D341Med (cell line): ENCODE measurements at regions not wholly inside any gene's neighbourhood (a gene's known extent, or its start where the extent isn't known, plus 50 kb on each side); places are given as distances from the start of the nearest gene placed in this dataset.

Experiments
- DNase-seq: peaks from one replicate; pipeline ENCODE4 v3.0.0; 2012; ENCODE audit warnings: low spot score

DNA sequence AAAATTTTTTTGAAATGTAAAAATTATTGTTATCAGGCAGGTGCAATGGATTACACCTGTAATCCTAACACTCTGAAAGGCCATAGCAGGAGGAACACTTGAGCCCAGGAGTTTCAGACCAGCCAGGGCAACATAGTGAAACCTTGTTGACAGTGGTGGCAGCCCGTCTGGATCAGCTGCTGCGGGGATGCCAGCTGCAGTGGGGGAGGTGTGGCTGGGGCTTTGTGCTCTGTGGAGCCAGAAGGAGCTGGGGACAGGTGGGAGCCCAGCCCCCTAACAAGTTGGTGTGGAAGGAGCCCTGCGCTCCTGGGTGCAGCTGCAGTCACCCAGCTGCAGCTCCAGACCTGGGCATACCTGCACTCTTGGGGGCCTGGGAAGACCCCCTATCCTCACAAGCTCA, 182.4 kb upstream of the MC4R start:
- peak; percentile 55 for DNase-seq

GRCh38 chr18:60555625-60556024, 183.1 kb upstream of the MC4R start:
- no peak for DNase-seq

DNA sequence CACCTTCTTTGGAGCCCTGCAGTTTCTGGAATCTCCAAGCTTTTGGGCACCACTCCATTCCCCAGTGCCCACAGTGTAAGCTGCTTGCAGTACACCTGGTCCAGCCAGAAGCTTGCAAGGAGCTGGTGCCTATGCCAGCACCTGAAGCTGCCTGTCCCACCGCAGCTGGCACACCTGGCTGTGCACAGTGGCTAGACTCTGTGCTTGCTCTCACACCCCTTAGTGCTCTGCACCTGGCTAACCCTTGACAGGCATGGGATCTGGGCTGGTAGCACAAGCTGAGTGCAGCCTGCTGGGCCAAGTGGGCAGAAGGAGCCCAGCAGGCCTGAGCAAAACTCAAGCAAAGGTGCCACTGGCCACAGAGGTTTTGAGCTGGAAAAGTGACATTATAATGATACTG, 183.8 kb upstream of the MC4R start:
- DNase-seq: no peak

DNA sequence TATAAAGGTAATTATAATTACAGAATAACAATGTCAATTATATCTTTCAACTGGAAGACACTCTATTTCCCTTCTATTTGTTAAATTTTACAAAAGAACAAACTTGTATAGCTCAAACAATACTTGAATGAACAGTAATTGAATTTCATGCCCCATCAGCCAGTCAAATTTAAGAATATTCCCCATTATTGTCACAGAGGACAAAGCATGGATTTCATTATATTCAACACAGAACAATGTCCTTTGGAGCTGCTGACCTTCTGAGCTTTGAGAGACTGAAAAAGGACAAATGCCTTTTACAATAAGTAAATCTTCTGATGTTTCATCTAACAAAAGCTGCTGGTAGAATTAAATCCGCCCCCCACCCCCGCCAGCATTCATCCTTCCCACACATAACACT, 187.5 kb upstream of the MC4R start:
- DNase-seq: no peak

GRCh38 chr18:60563082-60563481, 190.5 kb upstream of the MC4R start:
- DNase-seq: no peak

GRCh38 chr18:60568220-60568619, 195.6 kb upstream of the MC4R start:
- DNase-seq: no peak

GRCh38 chr18:60570172-60570571, 197.6 kb upstream of the MC4R start:
- no peak for DNase-seq

DNA sequence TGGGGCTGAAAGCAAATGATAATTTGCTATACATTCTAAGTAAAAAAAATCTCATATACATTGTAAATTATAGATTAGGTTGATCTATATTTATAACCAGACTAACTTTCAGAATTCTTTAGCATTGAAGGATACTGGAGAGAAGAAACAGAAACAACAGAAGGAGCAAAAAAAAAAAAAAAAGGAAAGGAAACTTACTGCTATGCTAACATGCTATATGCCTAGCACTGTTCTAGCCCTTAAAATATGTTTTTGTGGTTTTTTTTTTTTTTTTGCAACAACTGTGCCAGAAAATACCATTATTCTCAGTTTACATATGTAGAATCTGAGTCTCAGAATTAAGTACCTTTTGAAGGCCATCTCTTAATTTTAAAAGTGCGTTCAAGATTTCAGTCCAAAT, 204.9 kb upstream of the MC4R start:
- no peak for DNase-seq

GRCh38 chr18:60585670-60586069, 213.1 kb upstream of the MC4R start:
- DNase-seq: no peak

GRCh38 chr18:60593249-60593648, 220.7 kb upstream of the MC4R start:
- peak; percentile 35 for DNase-seq

- no peak for DNase-seq
Observed at GRCh38 chr18:60596928-60597327, 224.4 kb upstream of the MC4R start.

- no peak for DNase-seq
Observed at GRCh38 chr18:60599267-60599666, 226.7 kb upstream of the MC4R start.

DNA sequence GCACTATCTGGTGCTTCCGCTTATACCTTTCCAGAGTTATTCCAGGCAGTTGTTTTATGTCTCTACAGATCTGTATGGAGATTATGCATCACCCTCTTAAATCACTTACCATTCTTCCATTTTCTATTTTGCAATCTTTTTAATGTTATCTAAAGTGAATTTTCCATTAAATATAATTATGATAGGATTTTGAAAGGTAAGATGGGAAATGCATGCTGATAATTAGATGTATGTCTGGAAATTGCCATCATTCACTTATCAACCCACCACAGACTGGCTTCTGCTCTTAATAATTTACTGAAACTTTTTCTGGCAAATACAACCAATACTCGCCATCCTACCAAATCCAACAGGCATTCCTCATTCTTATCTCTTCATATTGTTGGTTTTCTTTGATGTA, 227.4 kb upstream of the MC4R start:
- DNase-seq: no peak

DNA sequence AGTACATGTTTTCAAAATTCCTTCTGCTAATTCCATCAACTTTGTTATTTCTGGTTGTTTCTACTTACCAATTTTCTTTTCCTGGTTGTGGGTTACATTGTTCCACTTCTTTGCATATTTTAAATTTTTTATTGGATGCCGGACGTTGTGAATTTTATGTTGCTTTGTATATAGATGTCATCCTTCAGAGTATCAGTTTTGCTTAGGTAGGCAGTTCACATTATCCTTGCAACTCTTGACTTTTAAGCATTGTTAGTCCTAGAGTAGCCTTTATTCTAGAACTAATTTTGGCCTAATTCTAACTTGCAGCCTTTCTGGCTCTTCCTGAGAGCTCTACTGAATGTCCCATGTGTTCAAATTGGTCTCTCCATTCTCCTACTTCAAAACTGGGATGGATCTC, 228.7 kb upstream of the MC4R start:
- no peak for DNase-seq

- DNase-seq: no peak
Observed at GRCh38 chr18:60623331-60623730, 250.8 kb upstream of the MC4R start.

- DNase-seq: no peak
Observed at GRCh38 chr18:60624207-60624606, 251.6 kb upstream of the MC4R start.

GRCh38 chr18:60639836-60640235, 267.3 kb upstream of the MC4R start:
- no peak for DNase-seq

DNA sequence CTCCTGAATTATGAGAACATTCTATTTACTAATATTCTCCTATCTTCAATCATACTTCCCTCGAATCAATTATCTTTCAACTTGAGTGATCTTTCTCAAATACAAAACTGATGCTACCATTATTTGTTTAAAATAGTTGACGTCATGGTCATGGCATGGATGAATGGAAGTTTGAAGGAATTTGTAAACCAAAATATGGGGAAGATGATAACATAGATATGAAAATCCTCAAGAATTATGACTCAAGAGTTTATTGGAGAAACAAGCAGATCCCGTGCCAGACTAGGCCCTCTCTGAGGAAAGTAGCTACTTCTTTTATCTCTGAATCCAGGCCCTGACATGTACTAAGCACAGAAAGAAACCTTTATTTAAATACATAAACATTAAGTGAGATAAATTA, 270.4 kb upstream of the MC4R start:
- DNase-seq: no peak

GRCh38 chr18:60646725-60647124, 274.1 kb upstream of the MC4R start:
- no peak for DNase-seq

DNA sequence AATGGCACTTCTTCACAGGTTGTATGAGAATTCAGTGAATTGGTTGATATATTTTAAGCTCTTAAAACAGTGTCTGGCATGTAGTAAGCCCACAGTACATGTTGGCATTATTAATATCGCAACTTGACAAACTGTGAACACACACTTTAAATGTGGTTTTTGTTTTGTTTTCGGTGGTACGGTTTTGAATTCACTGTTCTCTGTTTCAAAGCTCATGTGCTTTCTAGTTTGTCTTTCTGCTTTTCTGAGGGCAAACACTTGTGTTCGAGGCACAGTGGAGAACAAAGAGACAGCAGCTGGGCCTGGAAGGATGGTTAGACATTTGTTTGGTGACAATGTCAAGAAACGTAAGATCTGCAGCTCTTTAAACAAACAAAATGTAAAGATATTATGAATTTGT, 276.5 kb upstream of the MC4R start:
- no peak for DNase-seq

DNA sequence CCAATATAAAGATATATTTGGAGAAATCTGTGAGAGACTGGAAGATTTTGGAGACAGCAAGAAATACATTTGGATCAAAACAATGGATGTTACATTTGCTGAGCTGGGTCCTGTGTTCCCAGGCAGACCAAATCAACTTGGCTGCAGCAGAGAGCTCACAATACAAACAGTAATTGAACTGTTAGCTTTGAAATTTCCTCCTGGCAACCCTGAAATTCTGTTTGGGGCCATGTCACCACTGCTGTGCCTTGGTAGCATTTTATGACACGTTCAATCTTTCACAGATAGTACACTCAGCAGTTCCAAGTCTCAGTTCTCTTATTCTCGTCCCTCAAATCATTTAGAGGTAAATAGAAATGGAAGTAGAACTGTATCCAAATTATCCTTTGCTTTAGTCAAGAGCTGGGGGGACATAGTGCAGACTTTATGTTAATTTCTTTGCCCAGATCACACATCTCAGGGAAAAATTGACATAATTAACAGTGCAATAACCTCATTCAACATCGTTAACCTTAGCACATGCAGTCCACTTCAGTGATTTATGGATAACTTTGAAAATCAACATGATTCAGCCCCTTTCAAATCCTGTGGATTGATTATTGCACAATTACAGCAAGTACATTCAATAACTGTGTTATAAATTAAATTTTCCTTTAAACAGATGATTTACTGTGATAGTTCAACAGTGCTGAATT, 277.4 kb upstream of the MC4R start:
- no peak for DNase-seq

DNA sequence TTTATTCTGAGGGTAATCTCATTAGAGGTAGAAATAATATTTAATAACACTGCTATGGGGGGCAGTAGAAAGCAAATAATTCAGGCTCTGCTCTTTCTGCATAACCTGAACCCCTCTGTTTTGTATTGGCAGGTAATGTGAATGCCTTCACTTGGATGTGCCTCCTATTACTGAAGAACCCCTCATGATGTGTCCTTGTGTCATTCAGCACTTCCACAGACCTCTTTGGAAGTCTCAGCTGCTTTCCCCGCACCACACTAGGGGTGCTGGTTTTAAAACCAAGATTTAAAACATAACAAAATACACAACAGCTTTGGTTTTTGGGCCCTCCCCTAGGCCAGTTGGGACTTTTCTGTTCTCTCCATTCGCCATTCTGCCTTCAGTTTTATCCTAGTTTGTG, 281.7 kb upstream of the MC4R start:
- no peak for DNase-seq

GRCh38 chr18:60656553-60656952, 284.0 kb upstream of the MC4R start:
- DNase-seq: no peak

DNA sequence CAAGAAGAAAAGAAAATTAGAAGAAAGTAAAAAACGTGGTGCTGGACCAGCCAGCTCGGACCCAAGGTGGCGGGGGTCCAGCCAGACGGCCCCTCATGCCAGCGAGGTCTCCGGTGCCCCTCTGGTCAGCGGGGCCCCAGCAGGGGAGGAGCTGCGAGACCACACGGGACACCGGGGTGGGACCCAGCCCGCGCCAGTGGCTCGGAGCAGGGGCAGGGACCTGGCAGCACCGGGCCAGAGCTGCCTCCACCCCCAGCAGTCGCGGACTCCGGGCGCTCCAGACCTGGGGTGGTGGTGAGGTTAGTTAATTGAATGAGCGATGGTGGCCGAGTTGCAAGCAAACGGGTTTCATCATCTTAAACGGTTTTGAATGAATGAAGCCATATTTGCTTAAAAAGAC, 289.9 kb upstream of the MC4R start:
- no peak for DNase-seq
